GM23248 (cell line): ENCODE measurements at regions not wholly inside any gene's neighbourhood (a gene's known extent, or its start where the extent isn't known, plus 50 kb on each side); places are given as distances from the start of the nearest gene placed in this dataset.

Experiments used
- DNase-seq: peaks from one replicate; pipeline ENCODE4 v3.0.0-alpha.2; 2015
- H2AFZ ChIP-seq: fragments of 200-600 bp; sonication (generic); 2 replicates; pipeline ENCODE4 v1.6.1; 2016; ENCODE audit warnings: antibody characterized with exemption
- H3F3A ChIP-seq: fragments of 200-600 bp; sonication (generic); 2 replicates; pipeline ENCODE4 v1.6.1; 2016; ENCODE audit warnings: mild to moderate bottlenecking, antibody characterized with exemption, mixed run types; ENCODE audit not compliant: insufficient read depth
- H3K27ac ChIP-seq: fragments of 200-600 bp; sonication (generic); 2 replicates; pipeline ENCODE4 v1.5.1; 2016; ENCODE audit warnings: mild to moderate bottlenecking
- H3K27me3 ChIP-seq: fragments of 200-600 bp; sonication (generic); replicated peaks from 2 replicates; pipeline ENCODE4 v1.6.1; 2016; ENCODE audit warnings: mild to moderate bottlenecking; ENCODE audit not compliant: insufficient read depth
- H3K36me3 ChIP-seq: fragments of 200-600 bp; sonication (generic); 2 replicates; pipeline ENCODE4 v1.6.1; 2016; ENCODE audit warnings: low read depth, mild to moderate bottlenecking
- H3K4me1 ChIP-seq: fragments of 200-600 bp; sonication (generic); 2 replicates; pipeline ENCODE4 v1.6.1; 2016; ENCODE audit warnings: mild to moderate bottlenecking; ENCODE audit not compliant: insufficient read depth
- H3K4me2 ChIP-seq: fragments of 200-600 bp; sonication (generic); one replicate; pipeline ENCODE4 v1.6.1; 2016; ENCODE audit warnings: mild to moderate bottlenecking; ENCODE audit not compliant: unreplicated experiment
- H3K4me3 ChIP-seq: fragments of 200-600 bp; sonication (generic); 2 replicates; pipeline ENCODE4 v1.5.1; 2016; ENCODE audit warnings: mild to moderate bottlenecking
- H3K79me2 ChIP-seq: fragments of 200-600 bp; sonication (generic); 2 replicates; pipeline ENCODE4 v1.6.1; 2016; ENCODE audit warnings: mild to moderate bottlenecking; ENCODE audit not compliant: insufficient read depth
- H3K9ac ChIP-seq: fragments of 200-600 bp; sonication (generic); 2 replicates; pipeline ENCODE4 v1.6.1; 2016; ENCODE audit warnings: mild to moderate bottlenecking
- H3K9me2 ChIP-seq: fragments of 200-600 bp; sonication (generic); 2 replicates; pipeline ENCODE4 v1.6.1; 2016; ENCODE audit warnings: mixed run types, mild to moderate bottlenecking, moderate library complexity; ENCODE audit not compliant: insufficient read depth
- H3K9me3 ChIP-seq: fragments of 200-600 bp; sonication (generic); one replicate; pipeline ENCODE4 v1.6.1; 2017; ENCODE audit warnings: low read depth
- H4K20me1 ChIP-seq: fragments of 200-600 bp; sonication (generic); 2 replicates; pipeline ENCODE4 v1.6.0; 2016; ENCODE audit not compliant: insufficient read depth
- EZH2 ChIP-seq: fragments of 200-600 bp; sonication (generic); IDR thresholded peaks from 2 replicates; pipeline ENCODE4 v1.6.1; 2018; ENCODE audit warnings: antibody characterized with exemption, mild to moderate bottlenecking; ENCODE audit not compliant: insufficient read depth, poor library complexity, severe bottlenecking
- EZH2phosphoT487 ChIP-seq: fragments of 200-600 bp; sonication (generic); IDR thresholded peaks from 2 replicates; pipeline ENCODE4 v1.6.1; 2018; ENCODE audit warnings: antibody characterized with exemption, moderate library complexity, mild to moderate bottlenecking, low read depth; ENCODE audit not compliant: insufficient read depth
- WGBS, 2 experiments: methylation state at CpG; one replicate each; pipeline ENCODE4 v1.1.6; 2015 to 2017; ENCODE audit warnings: low lambda C conversion rate in 2 of 2, low coverage in 1 of 2; ENCODE audit errors: missing lambda C conversion rate in 2 of 2; 5-methylcytosine and 5-hydroxymethylcytosine counted together
- in situ Hi-C: fragments of 300-500 bp; cut with MboI; formaldehyde crosslinking; loops from 2 replicates; pipeline ENCODE4 v1.15.0; 2020

DNA sequence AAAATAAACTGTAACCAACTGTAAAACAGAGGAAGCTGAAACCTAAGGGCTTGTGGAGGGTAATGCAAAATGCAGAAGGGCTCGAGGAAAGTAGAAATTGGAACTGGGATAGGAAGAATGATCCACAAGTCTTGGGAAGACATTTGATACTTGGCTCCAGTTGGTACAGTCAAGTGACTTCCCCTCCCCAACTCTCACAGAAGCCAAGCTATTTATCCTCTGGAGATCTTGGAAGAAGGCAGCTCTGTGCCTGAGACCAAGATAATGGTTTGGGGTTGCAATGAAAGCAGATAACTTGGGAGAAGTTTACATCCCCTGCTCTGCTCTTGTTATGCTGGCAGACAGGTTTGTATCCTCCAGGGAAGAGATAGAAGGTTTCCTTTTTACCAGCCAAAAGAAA is 198.9 kb upstream of the ZC3H12C start:
- WGBS, 2 experiments, result 0 to 7% methylated on average over 1 of the region's 1 CpG
- no peak for DNase-seq
- no peak for TF ChIP-seq EZH2
- no peak for TF ChIP-seq EZH2phosphoT487
- H3K27me3 ChIP-seq, result no peaks in the 10 kb centered on the region
- H3K27ac ChIP-seq, result no peak overlapping the region
- H3F3A ChIP-seq, result no peaks in the 10 kb centered on the region
- H4K20me1 ChIP-seq, result no peaks in the 10 kb centered on the region
- H3K9ac ChIP-seq, result no peak overlapping the region
- no peaks in the 10 kb centered on the region for H3K9me2 ChIP-seq
- no peak overlapping the region for H3K4me3 ChIP-seq
- H3K4me2 ChIP-seq, result no peak overlapping the region
- in situ Hi-C loops, result no loop called here
- no peak overlapping the region for H2AFZ ChIP-seq
- no peaks in the 10 kb centered on the region for H3K36me3 ChIP-seq
- no peaks in the 10 kb centered on the region for H3K4me1 ChIP-seq
- no peaks in the 10 kb centered on the region for H3K79me2 ChIP-seq
- H3K9me3 ChIP-seq, result no peaks in the 10 kb centered on the region

- DNase-seq, result no peak
- Histone ChIP-seq H3K4me1 (no peaks in the 10 kb centered on the region), H4K20me1 (no peaks in the 10 kb centered on the region), H3K27me3 (no peaks in the 10 kb centered on the region), H3K36me3 (no peaks in the 10 kb centered on the region), H3K9me3 (no peaks in the 10 kb centered on the region), H3F3A (no peaks in the 10 kb centered on the region), H3K79me2 (no peaks in the 10 kb centered on the region), H3K9ac (no peak overlapping the region), H3K27ac (no peak overlapping the region), H3K4me2 (no peak overlapping the region), H3K9me2 (no peaks in the 10 kb centered on the region), H3K4me3 (no peak overlapping the region), H2AFZ (no peak overlapping the region)
- in situ Hi-C loops, result no loop called here
- TF ChIP-seq EZH2 (no peak), EZH2phosphoT487 (no peak)
- 25 to 36% methylated on average over 2 of the region's 2 CpGs for WGBS, 2 experiments
Measured at GRCh38 chr11:109898592-109898991, 194.6 kb upstream of the ZC3H12C start.

GRCh38 chr11:109902764-109903433 is 190.3 kb upstream of the ZC3H12C start:
- H3K36me3 ChIP-seq, result no peaks in the 10 kb centered on the region
- no peaks in the 10 kb centered on the region for H3K9me2 ChIP-seq
- in situ Hi-C loops, result no loop called here
- H4K20me1 ChIP-seq, result no peaks in the 10 kb centered on the region
- no peak overlapping the region for H2AFZ ChIP-seq
- no peak overlapping the region for H3K9ac ChIP-seq
- TF ChIP-seq EZH2phosphoT487, result no peak
- TF ChIP-seq EZH2, result no peak
- H3K4me1 ChIP-seq, result no peaks in the 10 kb centered on the region
- H3K9me3 ChIP-seq, result no peaks in the 10 kb centered on the region
- H3F3A ChIP-seq, result no peaks in the 10 kb centered on the region
- no peaks in the 10 kb centered on the region for H3K27me3 ChIP-seq
- H3K4me3 ChIP-seq, result no peak overlapping the region
- H3K4me2 ChIP-seq, result no peak overlapping the region
- H3K27ac ChIP-seq, result no peak overlapping the region
- 48 to 53% methylated on average over 5 of the region's 5 CpGs for WGBS, 2 experiments
- no peak for DNase-seq
- no peaks in the 10 kb centered on the region for H3K79me2 ChIP-seq

DNA sequence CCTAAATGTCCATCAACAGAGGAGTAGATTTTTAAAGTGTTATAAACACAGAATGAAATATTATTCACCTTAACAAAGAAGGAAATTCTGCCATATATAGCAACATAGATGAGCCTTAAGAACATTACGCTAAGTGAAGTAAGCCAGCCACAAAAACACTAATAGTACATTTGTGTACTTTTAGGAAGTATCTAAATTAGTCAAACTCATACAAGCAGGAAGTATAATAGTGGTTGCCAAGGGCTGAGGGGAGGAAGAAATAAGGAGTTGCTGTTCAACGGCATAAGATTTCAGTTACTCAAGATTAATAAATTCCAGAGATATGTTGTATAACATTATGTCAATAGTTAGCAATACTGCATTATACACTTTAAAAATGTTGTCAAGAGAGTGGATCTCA is 181.7 kb upstream of the ZC3H12C start:
- Histone ChIP-seq H4K20me1 (no peaks in the 10 kb centered on the region), H3K4me3 (no peak overlapping the region), H3K9me3 (no peaks in the 10 kb centered on the region), H2AFZ (no peak overlapping the region), H3K4me2 (no peak overlapping the region), H3K27me3 (no peaks in the 10 kb centered on the region), H3F3A (peaks cover 6% of the 10 kb centered on the region; the same call in 1 of the 2 replicates), H3K4me1 (peaks cover 14% of the 10 kb centered on the region), H3K36me3 (no peaks in the 10 kb centered on the region), H3K9me2 (no peaks in the 10 kb centered on the region), H3K79me2 (no peaks in the 10 kb centered on the region), H3K27ac (no peak overlapping the region), H3K9ac (no peak overlapping the region)
- TF ChIP-seq EZH2 (no peak), EZH2phosphoT487 (no peak)
- peak; percentile 3 for DNase-seq
- WGBS, 2 experiments, result 3 to 10% methylated on average over 2 of the region's 2 CpGs
- in situ Hi-C loops, result no loop called here

DNA sequence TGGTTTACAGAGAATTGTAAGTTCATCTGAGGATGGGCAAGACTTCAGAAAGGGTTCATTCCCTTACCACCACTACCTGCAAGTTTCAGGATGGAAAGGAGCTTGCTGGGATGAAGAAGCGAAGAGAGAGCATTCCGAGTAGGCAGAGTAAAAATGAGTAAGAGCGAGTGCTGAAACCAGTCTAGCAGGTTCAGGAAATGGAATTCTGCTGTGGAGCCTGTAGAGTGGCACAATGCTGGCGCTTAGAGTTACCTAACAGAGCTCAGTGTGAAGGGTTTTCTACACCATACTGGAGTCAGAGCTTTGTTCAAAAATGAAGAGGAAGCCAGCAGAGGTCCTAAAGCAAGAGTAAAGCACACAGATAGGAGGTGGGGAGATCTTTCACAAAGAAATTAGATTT is 179.2 kb upstream of the ZC3H12C start:
- Histone ChIP-seq H3K4me3 (no peak overlapping the region), H3K4me2 (no peak overlapping the region), H3K36me3 (no peaks in the 10 kb centered on the region), H3K9me2 (no peaks in the 10 kb centered on the region), H3K4me1 (peaks cover 14% of the 10 kb centered on the region), H2AFZ (no peak overlapping the region), H4K20me1 (no peaks in the 10 kb centered on the region), H3K79me2 (no peaks in the 10 kb centered on the region), H3K9ac (no peak overlapping the region), H3K9me3 (no peaks in the 10 kb centered on the region), H3F3A (peaks cover 6% of the 10 kb centered on the region; the same call in 1 of the 2 replicates), H3K27ac (no peak overlapping the region), H3K27me3 (no peaks in the 10 kb centered on the region)
- DNase-seq, result no peak
- in situ Hi-C loops, result no loop called here
- TF ChIP-seq EZH2 (no peak), EZH2phosphoT487 (no peak)
- WGBS, 2 experiments, result 92 to 94% methylated on average over 4 of the region's 4 CpGs
